DND-41 (cell line): ENCODE measurements at regions not wholly inside any gene's neighbourhood (a gene's known extent, or its start where the extent isn't known, plus 50 kb on each side); places are given as distances from the start of the nearest gene placed in this dataset.

Experiments
- CTCF ChIP-seq: IDR thresholded peaks from 2 replicates; pipeline ENCODE4 v1.5.1; 2012; ENCODE audit warnings: borderline replicate concordance, low read length, moderate library complexity, mild to moderate bottlenecking; ENCODE audit not compliant: poor library complexity, severe bottlenecking; ENCODE audit errors: extremely low read depth
- EZH2 ChIP-seq: IDR thresholded peaks from 3 replicates; pipeline ENCODE4 v1.6.1; 2012; ENCODE audit warnings: borderline replicate concordance, low read depth, mild to moderate bottlenecking, moderate library complexity, low read length, inconsistent platforms; ENCODE audit not compliant: severe bottlenecking

GRCh38 chr2:18425210-18425703, 135.2 kb downstream of the RDH14 start:
- TF ChIP-seq CTCF = no peak
- TF ChIP-seq EZH2 = no peak
